ENCODE measurements at regions not wholly inside any gene's neighbourhood (a gene's known extent, or its start where the extent isn't known, plus 50 kb on each side); places are given as distances from the start of the nearest gene placed in this dataset. TPM values are rescaled to one million over a fixed set of nuclear protein-coding genes. Genes with fewer than 3 reads are reported as not detected.
A peak's percentile ranks its signal among the peaks of the same experiment; 100 is the strongest.

- H3K27ac ChIP-seq (ENCODE audit: low read depth), result no peak overlapping the region
- H3K4me3 ChIP-seq (ENCODE audit: low read depth, low read length), result no peak overlapping the region
- no peaks in the 10 kb centered on the region for H3K4me1 ChIP-seq (ENCODE audit: insufficient read depth)
- H3K36me3 ChIP-seq (ENCODE audit: insufficient read depth), result no peaks in the 10 kb centered on the region
- no peak for DNase-seq (ENCODE audit: extremely low spot score)
- 86% methylated on average over 6 of the region's 6 CpGs for WGBS
Measured at GRCh38 chrX:45258731-45259402, 58.2 kb upstream of the DIPK2B start.

Small RNA genes lying in the stretch of these regions (small RNA-seq; reads per million reads assigned to genes)
- gene MIR221 (1,733 reads per million, percentile 99 among the genes with 10 or more reads in this experiment), gene MIR222 (715 reads per million, percentile 99 among the genes with 10 or more reads in this experiment), gene RF00017 (not detected), gene RF00591 (not detected)
